ENCODE measurements at regions not wholly inside any gene's neighbourhood (a gene's known extent, or its start where the extent isn't known, plus 50 kb on each side); places are given as distances from the start of the nearest gene placed in this dataset.

DNA sequence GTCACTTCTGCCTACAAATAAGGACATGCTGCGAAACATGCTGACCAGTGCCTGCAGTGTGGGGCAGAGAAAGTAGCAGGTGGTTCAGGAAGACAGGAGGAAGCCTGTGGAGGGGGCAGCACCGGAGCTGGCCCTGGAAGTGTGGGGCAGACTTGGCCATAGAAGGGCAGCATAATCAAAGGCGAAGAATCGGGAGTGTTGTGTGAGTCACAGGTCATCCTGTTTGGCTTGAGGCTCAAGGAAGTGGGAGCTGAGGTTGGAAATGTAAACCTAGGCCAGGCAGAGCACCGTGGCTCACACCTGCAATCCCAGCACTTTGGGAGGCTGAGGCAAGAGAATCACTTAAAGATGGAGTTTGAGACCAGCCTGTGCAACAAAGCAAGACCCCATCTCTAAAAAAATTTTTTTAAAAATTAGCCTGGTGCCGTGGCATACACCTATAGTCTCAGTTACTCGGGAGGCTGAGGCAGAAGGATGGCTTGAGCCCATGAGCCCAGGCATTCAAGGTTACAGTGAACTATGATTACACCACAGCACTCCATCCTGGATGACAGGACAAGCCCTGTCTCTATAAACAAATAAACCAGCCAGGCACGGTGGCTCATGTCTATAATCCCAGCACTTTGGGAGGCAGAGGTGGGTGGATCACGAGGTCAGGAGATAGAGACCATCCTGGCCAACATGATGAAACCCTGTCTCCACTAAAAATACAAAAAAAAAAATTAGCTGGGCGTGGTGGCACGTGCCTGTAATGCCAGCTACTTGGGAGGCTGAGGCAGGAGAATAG lies 54.0 kb downstream of the FAM43A start:
- TF ChIP-seq POLR2A (IDR thresholded peaks at IDR 0.05; ENCODE audit: low read depth, low read length) (no peak), POLR2AphosphoS5 (IDR thresholded peaks at IDR 0.05; ENCODE audit: low read depth, low read length) (no peak), TAF1 (IDR thresholded peaks at IDR 0.05; ENCODE audit: low read depth, low read length) (no peak), SPI1 (IDR thresholded peaks at IDR 0.05; ENCODE audit: low read depth, low read length) (no peak)

All from GM12891 (cell line).